GM12878 (cell line): ENCODE measurements at regions not wholly inside any gene's neighbourhood (a gene's known extent, or its start where the extent isn't known, plus 50 kb on each side); places are given as distances from the start of the nearest gene placed in this dataset.

ENCODE experiments used
- CHD4 ChIP-seq: fragments of 200-600 bp; sonication (generic); IDR thresholded peaks from 2 replicates; pipeline ENCODE4 v1.6.1; 2016; ENCODE audit warnings: mild to moderate bottlenecking
- GABPA ChIP-seq: IDR thresholded peaks from 2 replicates; pipeline ENCODE4 v1.6.1; 2014; ENCODE audit warnings: antibody characterized with exemption, low read depth, mild to moderate bottlenecking, inconsistent platforms
- POLR2A ChIP-seq: IDR thresholded peaks from 2 replicates; pipeline ENCODE4 v1.6.1; 2011; ENCODE audit warnings: low read depth, mild to moderate bottlenecking, low read length
- POLR2AphosphoS5 ChIP-seq: IDR thresholded peaks from 2 replicates; pipeline ENCODE4 v1.6.1; 2011; ENCODE audit warnings: mild to moderate bottlenecking, low read length, inconsistent platforms
- RAD51 ChIP-seq: fragments of 450-650 bp; IDR thresholded peaks from 2 replicates; pipeline ENCODE4 v1.6.1; 2016; ENCODE audit warnings: moderate library complexity, mild to moderate bottlenecking, inconsistent platforms
- RCOR1 ChIP-seq: conservative IDR thresholded peaks from 2 replicates; pipeline ENCODE4 v1.6.1; 2012; ENCODE audit warnings: low read depth, low read length, improper control_type of control experiment
- SREBF2 ChIP-seq: IDR thresholded peaks from 2 replicates; pipeline ENCODE4 v1.6.1; 2012; ENCODE audit warnings: mild to moderate bottlenecking, low read length
- ZNF24 ChIP-seq: fragments of 450-650 bp; IDR thresholded peaks from 2 replicates; pipeline ENCODE4 v1.6.1; 2017; ENCODE audit warnings: antibody characterized with exemption, mild to moderate bottlenecking
- ZZZ3 ChIP-seq: IDR thresholded peaks from 2 replicates; pipeline ENCODE4 v1.6.1; 2011; ENCODE audit warnings: low read depth; ENCODE audit not compliant: control insufficient read depth, insufficient read length
- TF ChIP-seq, protein P1 (sequence below), 3 experiments: IDR thresholded peaks in 2 of 3; conservative IDR thresholded peaks in 1 of 3; 2 replicates each; pipeline ENCODE4 v1.5.1; 2011; ENCODE audit warnings: low read depth in 3 of 3, low read length in 3 of 3, mild to moderate bottlenecking in 3 of 3, control low read depth in 2 of 3, moderate library complexity in 2 of 3, inconsistent platforms in 1 of 3, mixed read lengths in 1 of 3; ENCODE audit not compliant: control insufficient read depth in 2 of 3, insufficient read depth in 1 of 3; ENCODE audit errors: extremely low read depth in 1 of 3
- TF ChIP-seq, protein P2 (sequence below): fragments of 450-650 bp; IDR thresholded peaks from 2 replicates; pipeline ENCODE4 v1.6.1; 2017; ENCODE audit warnings: mild to moderate bottlenecking, moderate library complexity

DNA sequence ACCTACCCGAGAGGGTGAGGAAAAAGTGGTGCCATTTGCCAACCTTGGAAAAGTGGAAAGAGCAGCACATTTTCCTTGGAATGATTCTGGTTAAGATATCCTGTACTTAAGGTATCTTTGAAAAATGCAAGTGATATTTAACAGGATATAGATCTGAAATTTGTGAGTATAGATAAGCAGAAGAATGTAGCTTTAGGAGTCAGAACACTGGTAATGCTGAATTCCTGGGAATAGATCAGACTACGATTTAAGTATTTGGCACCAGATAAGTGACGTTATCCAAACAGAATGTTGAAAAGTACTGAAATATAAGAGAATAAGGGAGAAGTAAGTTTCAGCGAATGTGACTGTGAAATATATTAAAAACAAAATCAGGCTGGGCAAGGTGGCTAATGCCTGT lies 210.1 kb downstream of the PCDH7 start:
- no peak for TF ChIP-seq POLR2A
- TF ChIP-seq, protein P1, sequence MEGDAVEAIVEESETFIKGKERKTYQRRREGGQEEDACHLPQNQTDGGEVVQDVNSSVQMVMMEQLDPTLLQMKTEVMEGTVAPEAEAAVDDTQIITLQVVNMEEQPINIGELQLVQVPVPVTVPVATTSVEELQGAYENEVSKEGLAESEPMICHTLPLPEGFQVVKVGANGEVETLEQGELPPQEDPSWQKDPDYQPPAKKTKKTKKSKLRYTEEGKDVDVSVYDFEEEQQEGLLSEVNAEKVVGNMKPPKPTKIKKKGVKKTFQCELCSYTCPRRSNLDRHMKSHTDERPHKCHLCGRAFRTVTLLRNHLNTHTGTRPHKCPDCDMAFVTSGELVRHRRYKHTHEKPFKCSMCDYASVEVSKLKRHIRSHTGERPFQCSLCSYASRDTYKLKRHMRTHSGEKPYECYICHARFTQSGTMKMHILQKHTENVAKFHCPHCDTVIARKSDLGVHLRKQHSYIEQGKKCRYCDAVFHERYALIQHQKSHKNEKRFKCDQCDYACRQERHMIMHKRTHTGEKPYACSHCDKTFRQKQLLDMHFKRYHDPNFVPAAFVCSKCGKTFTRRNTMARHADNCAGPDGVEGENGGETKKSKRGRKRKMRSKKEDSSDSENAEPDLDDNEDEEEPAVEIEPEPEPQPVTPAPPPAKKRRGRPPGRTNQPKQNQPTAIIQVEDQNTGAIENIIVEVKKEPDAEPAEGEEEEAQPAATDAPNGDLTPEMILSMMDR (IDR thresholded peaks at IDR 0.05 in 2 of 3, conservative IDR thresholded peaks at IDR 0.05 in 1 of 3; ENCODE audit: control insufficient read depth in 2 of 3, extremely low read depth in 1 of 3, insufficient read depth in 1 of 3, low read depth in 3 of 3, low read length in 3 of 3), result no peak
- TF ChIP-seq ZZZ3, result no peak
- no peak for TF ChIP-seq RAD51
- TF ChIP-seq POLR2AphosphoS5, result no peak
- TF ChIP-seq, protein P2, sequence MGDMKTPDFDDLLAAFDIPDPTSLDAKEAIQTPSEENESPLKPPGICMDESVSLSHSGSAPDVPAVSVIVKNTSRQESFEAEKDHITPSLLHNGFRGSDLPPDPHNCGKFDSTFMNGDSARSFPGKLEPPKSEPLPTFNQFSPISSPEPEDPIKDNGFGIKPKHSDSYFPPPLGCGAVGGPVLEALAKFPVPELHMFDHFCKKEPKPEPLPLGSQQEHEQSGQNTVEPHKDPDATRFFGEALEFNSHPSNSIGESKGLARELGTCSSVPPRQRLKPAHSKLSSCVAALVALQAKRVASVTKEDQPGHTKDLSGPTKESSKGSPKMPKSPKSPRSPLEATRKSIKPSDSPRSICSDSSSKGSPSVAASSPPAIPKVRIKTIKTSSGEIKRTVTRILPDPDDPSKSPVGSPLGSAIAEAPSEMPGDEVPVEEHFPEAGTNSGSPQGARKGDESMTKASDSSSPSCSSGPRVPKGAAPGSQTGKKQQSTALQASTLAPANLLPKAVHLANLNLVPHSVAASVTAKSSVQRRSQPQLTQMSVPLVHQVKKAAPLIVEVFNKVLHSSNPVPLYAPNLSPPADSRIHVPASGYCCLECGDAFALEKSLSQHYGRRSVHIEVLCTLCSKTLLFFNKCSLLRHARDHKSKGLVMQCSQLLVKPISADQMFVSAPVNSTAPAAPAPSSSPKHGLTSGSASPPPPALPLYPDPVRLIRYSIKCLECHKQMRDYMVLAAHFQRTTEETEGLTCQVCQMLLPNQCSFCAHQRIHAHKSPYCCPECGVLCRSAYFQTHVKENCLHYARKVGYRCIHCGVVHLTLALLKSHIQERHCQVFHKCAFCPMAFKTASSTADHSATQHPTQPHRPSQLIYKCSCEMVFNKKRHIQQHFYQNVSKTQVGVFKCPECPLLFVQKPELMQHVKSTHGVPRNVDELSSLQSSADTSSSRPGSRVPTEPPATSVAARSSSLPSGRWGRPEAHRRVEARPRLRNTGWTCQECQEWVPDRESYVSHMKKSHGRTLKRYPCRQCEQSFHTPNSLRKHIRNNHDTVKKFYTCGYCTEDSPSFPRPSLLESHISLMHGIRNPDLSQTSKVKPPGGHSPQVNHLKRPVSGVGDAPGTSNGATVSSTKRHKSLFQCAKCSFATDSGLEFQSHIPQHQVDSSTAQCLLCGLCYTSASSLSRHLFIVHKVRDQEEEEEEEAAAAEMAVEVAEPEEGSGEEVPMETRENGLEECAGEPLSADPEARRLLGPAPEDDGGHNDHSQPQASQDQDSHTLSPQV, result no peak
- no peak for TF ChIP-seq RCOR1
- TF ChIP-seq SREBF2, result no peak
- TF ChIP-seq ZNF24, result no peak
- TF ChIP-seq GABPA, result no peak
- no peak for TF ChIP-seq CHD4
